K562 (cell line): ENCODE measurements at regions not wholly inside any gene's neighbourhood (a gene's known extent, or its start where the extent isn't known, plus 50 kb on each side); places are given as distances from the start of the nearest gene placed in this dataset.
A peak's percentile ranks its signal among the peaks of the same experiment; 100 is the strongest.

Source experiments
- CBFA2T2 ChIP-seq: fragments of 450-650 bp; conservative IDR thresholded peaks from 2 replicates; pipeline ENCODE4 v1.6.1; 2017; ENCODE audit warnings: mild to moderate bottlenecking
- CBX1 ChIP-seq: sonication (generic); IDR thresholded peaks from 2 replicates; pipeline ENCODE4 v1.6.1; 2016; ENCODE audit warnings: antibody characterized with exemption, low read depth, mild to moderate bottlenecking
- EP300 ChIP-seq: IDR thresholded peaks from 2 replicates; pipeline ENCODE4 v1.6.1; 2012; ENCODE audit warnings: low read length, improper control_type of control experiment
- ESRRB ChIP-seq: fragments of 250-450 bp; sonication (Bioruptor Pico); IDR thresholded peaks from 2 replicates; pipeline ENCODE4 v1.5.0; 2020; ENCODE audit warnings: mild to moderate bottlenecking, moderate library complexity, borderline replicate concordance
- GATA2 ChIP-seq: sonication (generic); formaldehyde crosslinking; IDR thresholded peaks from 2 replicates; pipeline ENCODE4 v1.4.0; 2020; ENCODE audit warnings: mild to moderate bottlenecking, missing genetic modification reagents
- HNRNPH1 ChIP-seq: fragments of 200-400 bp; formaldehyde crosslinking; optimal IDR thresholded peaks from 2 replicates; pipeline ENCODE3; 2017; ENCODE audit warnings: low read depth, mild to moderate bottlenecking, low read length, moderate library complexity
- MCM2 ChIP-seq: fragments of 450-650 bp; IDR thresholded peaks from 2 replicates; pipeline ENCODE4 v1.6.1; 2017; ENCODE audit warnings: low read depth, mild to moderate bottlenecking
- MIER1 ChIP-seq: fragments of 450-650 bp; IDR thresholded peaks from 2 replicates; pipeline ENCODE4 v1.6.1; 2016; ENCODE audit warnings: antibody characterized with exemption, mild to moderate bottlenecking, low read depth
- NCOA1 ChIP-seq: fragments of 450-650 bp; IDR thresholded peaks from 2 replicates; pipeline ENCODE4 v1.6.1; 2016; ENCODE audit warnings: low read depth
- NCOR1 ChIP-seq: fragments of 450-650 bp; IDR thresholded peaks from 2 replicates; pipeline ENCODE4 v1.6.1; 2016; ENCODE audit warnings: mild to moderate bottlenecking, moderate library complexity
- NEUROD1 ChIP-seq: fragments of 150-350 bp; IDR thresholded peaks from 2 replicates; pipeline ENCODE4 v1.6.1; 2014; ENCODE audit warnings: borderline replicate concordance, low read length, low read depth; ENCODE audit not compliant: partially characterized antibody
- TARDBP ChIP-seq: fragments of 450-650 bp; IDR thresholded peaks from 2 replicates; pipeline ENCODE4 v1.6.1; 2016
- TCF7L2 ChIP-seq: fragments of 150-350 bp; IDR thresholded peaks from 2 replicates; pipeline ENCODE4 v1.6.1; 2016; ENCODE audit warnings: low read depth, mild to moderate bottlenecking, low read length, moderate library complexity
- TSC22D4 ChIP-seq: fragments of 450-650 bp; IDR thresholded peaks from 2 replicates; pipeline ENCODE4 v1.6.1; 2016; ENCODE audit warnings: missing genetic modification characterization, missing biosample characterization, control low read depth
- ZEB2 ChIP-seq: fragments of 450-650 bp; IDR thresholded peaks from 2 replicates; pipeline ENCODE4 v1.6.1; 2016
- ZNF263 ChIP-seq: sonication (generic); formaldehyde crosslinking; IDR thresholded peaks from 2 replicates; pipeline ENCODE4 v1.8.0; 2022; ENCODE audit warnings: mild to moderate bottlenecking, missing genetic modification reagents, borderline replicate concordance
- ZNF41 ChIP-seq: fragments of 250-450 bp; sonication (Bioruptor Pico); conservative IDR thresholded peaks from 2 replicates; pipeline ENCODE4 v1.4.0; 2020; ENCODE audit warnings: mild to moderate bottlenecking
- TF ChIP-seq, protein P1 (sequence below): fragments of 450-650 bp; formaldehyde crosslinking; IDR thresholded peaks from 2 replicates; pipeline ENCODE4 v1.4.0; 2020; ENCODE audit warnings: mild to moderate bottlenecking, moderate library complexity
- TF ChIP-seq, protein P2 (sequence below): sonication (generic); formaldehyde crosslinking; IDR thresholded peaks from 2 replicates; pipeline ENCODE4 v1.9.0; 2022; ENCODE audit warnings: mild to moderate bottlenecking, missing genetic modification reagents
- TF ChIP-seq, protein P3 (sequence below): fragments of 450-650 bp; IDR thresholded peaks from 2 replicates; pipeline ENCODE4 v1.6.1; 2014; ENCODE audit warnings: low read depth, mild to moderate bottlenecking, moderate library complexity, borderline replicate concordance
- TF ChIP-seq, protein P4 (sequence below): fragments of 450-650 bp; IDR thresholded peaks from 2 replicates; pipeline ENCODE4 v1.6.1; 2016; ENCODE audit warnings: antibody characterized with exemption
- TF ChIP-seq, protein P5 (sequence below): fragments of 450-650 bp; formaldehyde crosslinking; IDR thresholded peaks from 2 replicates; pipeline ENCODE4 v1.4.0; 2020; ENCODE audit warnings: mild to moderate bottlenecking
- TF ChIP-seq, protein P6 (sequence below): fragments of 250-450 bp; sonication (Bioruptor Pico); IDR thresholded peaks from 2 replicates; pipeline ENCODE4 v1.4.0; 2020

DNA sequence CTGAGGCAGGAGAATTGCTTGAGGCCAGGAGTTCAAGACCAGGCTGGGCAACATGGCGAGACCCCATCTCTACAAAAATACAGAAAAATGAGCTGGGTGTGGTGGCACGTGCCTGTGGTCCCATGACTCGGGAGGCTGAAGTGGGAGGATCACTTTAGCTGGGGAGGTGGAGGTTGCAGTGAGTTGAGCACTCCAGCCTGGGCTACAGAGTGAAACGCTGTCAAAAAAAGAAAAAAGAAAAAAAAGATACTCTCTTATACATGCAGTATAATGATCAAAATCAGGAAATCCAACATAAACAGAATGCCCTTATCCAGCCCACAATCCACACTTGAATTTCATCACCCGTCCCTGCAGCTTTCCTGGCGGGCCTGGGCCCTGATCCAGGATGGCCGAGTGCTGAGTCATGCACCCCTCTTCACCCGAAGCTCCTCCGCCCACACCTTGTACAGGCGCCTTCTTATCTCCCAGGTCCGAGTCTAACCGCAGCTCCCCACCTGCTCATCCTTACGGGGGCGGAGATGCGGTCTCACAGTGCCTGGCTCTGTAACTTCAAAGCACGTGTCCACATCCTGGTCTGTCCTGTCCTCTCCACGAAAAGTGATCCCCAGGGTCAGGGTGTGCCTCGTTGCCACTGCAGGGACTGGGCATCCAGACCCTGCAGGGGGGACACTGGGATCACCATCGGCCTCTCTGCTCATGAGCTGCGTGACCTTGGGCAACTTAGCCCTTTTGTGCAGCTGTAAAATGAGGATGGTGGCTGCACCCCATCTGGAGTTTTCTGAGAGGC lies 120.2 kb upstream of the SLC45A1 start (continued):
- TF ChIP-seq HNRNPH1 (no peak), ZNF41 (CRISPR knock-in tag) (no peak), EP300 (peak; percentile 97), ESRRB (CRISPR knock-in tag) (no peak), MCM2 (no peak), TSC22D4 (tag) (no peak), NEUROD1 (peak; percentile 95), TARDBP (peak; percentile 82), MIER1 (peak; percentile 70), GATA2 (CRISPR knock-in tag) (peak; percentile 92), ZEB2 (peak; percentile 100), NCOR1 (peak; percentile 97), CBX1 (no peak), TCF7L2 (no peak; the same call in 1 of the 2 replicates), NCOA1 (peak; percentile 94), ZNF263 (CRISPR knock-in tag) (peak; percentile 76), CBFA2T2 (peak; percentile 99)
- TF ChIP-seq, protein P1, sequence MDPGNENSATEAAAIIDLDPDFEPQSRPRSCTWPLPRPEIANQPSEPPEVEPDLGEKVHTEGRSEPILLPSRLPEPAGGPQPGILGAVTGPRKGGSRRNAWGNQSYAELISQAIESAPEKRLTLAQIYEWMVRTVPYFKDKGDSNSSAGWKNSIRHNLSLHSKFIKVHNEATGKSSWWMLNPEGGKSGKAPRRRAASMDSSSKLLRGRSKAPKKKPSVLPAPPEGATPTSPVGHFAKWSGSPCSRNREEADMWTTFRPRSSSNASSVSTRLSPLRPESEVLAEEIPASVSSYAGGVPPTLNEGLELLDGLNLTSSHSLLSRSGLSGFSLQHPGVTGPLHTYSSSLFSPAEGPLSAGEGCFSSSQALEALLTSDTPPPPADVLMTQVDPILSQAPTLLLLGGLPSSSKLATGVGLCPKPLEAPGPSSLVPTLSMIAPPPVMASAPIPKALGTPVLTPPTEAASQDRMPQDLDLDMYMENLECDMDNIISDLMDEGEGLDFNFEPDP (CRISPR knock-in tag) = 0 out of 2 replicates have a peak, but pooled peaks have one; percentile 8
- TF ChIP-seq, protein P2, sequence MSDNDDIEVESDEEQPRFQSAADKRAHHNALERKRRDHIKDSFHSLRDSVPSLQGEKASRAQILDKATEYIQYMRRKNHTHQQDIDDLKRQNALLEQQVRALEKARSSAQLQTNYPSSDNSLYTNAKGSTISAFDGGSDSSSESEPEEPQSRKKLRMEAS (CRISPR knock-in tag) = peak; percentile 94
- TF ChIP-seq, protein P3, sequence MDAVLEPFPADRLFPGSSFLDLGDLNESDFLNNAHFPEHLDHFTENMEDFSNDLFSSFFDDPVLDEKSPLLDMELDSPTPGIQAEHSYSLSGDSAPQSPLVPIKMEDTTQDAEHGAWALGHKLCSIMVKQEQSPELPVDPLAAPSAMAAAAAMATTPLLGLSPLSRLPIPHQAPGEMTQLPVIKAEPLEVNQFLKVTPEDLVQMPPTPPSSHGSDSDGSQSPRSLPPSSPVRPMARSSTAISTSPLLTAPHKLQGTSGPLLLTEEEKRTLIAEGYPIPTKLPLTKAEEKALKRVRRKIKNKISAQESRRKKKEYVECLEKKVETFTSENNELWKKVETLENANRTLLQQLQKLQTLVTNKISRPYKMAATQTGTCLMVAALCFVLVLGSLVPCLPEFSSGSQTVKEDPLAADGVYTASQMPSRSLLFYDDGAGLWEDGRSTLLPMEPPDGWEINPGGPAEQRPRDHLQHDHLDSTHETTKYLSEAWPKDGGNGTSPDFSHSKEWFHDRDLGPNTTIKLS = peak; percentile 65; the same call in 1 of the 2 replicates
- TF ChIP-seq, protein P4, sequence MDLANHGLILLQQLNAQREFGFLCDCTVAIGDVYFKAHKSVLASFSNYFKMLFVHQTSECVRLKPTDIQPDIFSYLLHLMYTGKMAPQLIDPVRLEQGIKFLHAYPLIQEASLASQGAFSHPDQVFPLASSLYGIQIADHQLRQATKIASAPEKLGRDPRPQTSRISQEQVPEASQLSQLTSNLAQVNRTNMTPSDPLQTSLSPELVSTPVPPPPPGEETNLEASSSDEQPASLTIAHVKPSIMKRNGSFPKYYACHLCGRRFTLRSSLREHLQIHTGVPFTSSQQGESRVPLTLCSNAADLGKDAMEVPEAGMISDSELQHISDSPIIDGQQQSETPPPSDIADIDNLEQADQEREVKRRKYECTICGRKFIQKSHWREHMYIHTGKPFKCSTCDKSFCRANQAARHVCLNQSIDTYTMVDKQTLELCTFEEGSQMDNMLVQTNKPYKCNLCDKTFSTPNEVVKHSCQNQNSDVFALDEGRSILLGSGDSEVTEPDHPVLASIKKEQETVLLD = peak; percentile 91
- TF ChIP-seq, protein P5, sequence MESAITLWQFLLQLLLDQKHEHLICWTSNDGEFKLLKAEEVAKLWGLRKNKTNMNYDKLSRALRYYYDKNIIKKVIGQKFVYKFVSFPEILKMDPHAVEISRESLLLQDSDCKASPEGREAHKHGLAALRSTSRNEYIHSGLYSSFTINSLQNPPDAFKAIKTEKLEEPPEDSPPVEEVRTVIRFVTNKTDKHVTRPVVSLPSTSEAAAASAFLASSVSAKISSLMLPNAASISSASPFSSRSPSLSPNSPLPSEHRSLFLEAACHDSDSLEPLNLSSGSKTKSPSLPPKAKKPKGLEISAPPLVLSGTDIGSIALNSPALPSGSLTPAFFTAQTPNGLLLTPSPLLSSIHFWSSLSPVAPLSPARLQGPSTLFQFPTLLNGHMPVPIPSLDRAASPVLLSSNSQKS = no peak
- TF ChIP-seq, protein P6, sequence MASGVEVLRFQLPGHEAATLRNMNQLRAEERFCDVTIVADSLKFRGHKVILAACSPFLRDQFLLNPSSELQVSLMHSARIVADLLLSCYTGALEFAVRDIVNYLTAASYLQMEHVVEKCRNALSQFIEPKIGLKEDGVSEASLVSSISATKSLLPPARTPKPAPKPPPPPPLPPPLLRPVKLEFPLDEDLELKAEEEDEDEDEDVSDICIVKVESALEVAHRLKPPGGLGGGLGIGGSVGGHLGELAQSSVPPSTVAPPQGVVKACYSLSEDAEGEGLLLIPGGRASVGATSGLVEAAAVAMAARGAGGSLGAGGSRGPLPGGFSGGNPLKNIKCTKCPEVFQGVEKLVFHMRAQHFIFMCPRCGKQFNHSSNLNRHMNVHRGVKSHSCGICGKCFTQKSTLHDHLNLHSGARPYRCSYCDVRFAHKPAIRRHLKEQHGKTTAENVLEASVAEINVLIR (CRISPR knock-in tag) = no peak
